CD4-positive, alpha-beta T cell (primary cell): ENCODE measurements at regions not wholly inside any gene's neighbourhood (a gene's known extent, or its start where the extent isn't known, plus 50 kb on each side); places are given as distances from the start of the nearest gene placed in this dataset.

ENCODE experiments used
- ATAC-seq: fragments of 200-7000 bp; cut with Tn5 transposase; one replicate; pipeline ENCODE4 v1.10.0; 2022; ENCODE audit warnings: mild to moderate bottlenecking; ENCODE audit not compliant: poor library complexity
- CTCF ChIA-PET: fragments of 350-600 bp; sonication (Branson Sonifier 250); formaldehyde crosslinking; loops from one replicate; lab custom pipeline; 2021; ENCODE audit warnings: antibody characterized with exemption, inconsistent platforms; lab: Charles Lee
- POLR2A ChIA-PET: fragments of 350-600 bp; sonication (Branson Sonifier 250); formaldehyde crosslinking; loops from one replicate; lab custom pipeline; 2021; ENCODE audit warnings: antibody characterized with exemption, inconsistent platforms; lab: Charles Lee
- DNase-seq, 14 experiments: peaks; one replicate each; pipeline ENCODE4 v3.0.0-alpha.2; 2013 to 2020; ENCODE audit warnings: mixed read lengths in 2 of 14
- H3K27ac ChIP-seq, 2 donors: one replicate each; pipeline versions ENCODE4 v1.5.1 to v1.7.0; 2013; ENCODE audit warnings: low read length in 2 of 2, low read depth in 1 of 2, mild to moderate bottlenecking in 1 of 2
- H3K27me3 ChIP-seq, 2 experiments: 1 replicate in 1 of 2; 2 replicates in 1 of 2; pipeline versions ENCODE4 v1.6.1 to v1.7.0; 2013; ENCODE audit warnings: low read length in 2 of 2, control low read depth in 1 of 2, mild to moderate bottlenecking in 1 of 2, moderate library complexity in 1 of 2; ENCODE audit not compliant: insufficient read depth in 2 of 2, control insufficient read depth in 1 of 2
- H3K36me3 ChIP-seq: one replicate; pipeline ENCODE4 v1.6.1; 2013; ENCODE audit warnings: low read length, control low read depth; ENCODE audit not compliant: insufficient read depth
- H3K4me1 ChIP-seq: one replicate; pipeline ENCODE4 v1.6.1; 2013; ENCODE audit warnings: low read length, control low read depth; ENCODE audit not compliant: insufficient read depth
- H3K4me3 ChIP-seq: one replicate; pipeline ENCODE4 v1.5.1; 2013; ENCODE audit warnings: mild to moderate bottlenecking, low read length, moderate library complexity
- H3K9me3 ChIP-seq, 2 experiments: 1 replicate in 1 of 2; 2 replicates in 1 of 2; pipeline versions ENCODE4 v1.6.1 to v1.7.0; 2013; ENCODE audit warnings: low read length in 2 of 2, mild to moderate bottlenecking in 2 of 2, control low read depth in 1 of 2, moderate library complexity in 1 of 2; ENCODE audit not compliant: control insufficient read depth in 1 of 2, insufficient read depth in 1 of 2
- H3K27ac Mint-ChIP-seq: one replicate; pipeline ENCODE4 v1.8.0; 2020; ENCODE audit warnings: mixed read lengths
- H3K27me3 Mint-ChIP-seq: one replicate; pipeline ENCODE4 v1.8.0; 2021; ENCODE audit warnings: mixed read lengths
- H3K36me3 Mint-ChIP-seq: one replicate; pipeline ENCODE4 v1.8.0; 2021; ENCODE audit warnings: low read depth, mixed read lengths
- H3K4me1 Mint-ChIP-seq: one replicate; pipeline ENCODE4 v1.8.0; 2021; ENCODE audit warnings: low read depth, mixed read lengths
- H3K4me3 Mint-ChIP-seq: one replicate; pipeline ENCODE4 v1.8.0; 2020; ENCODE audit warnings: mild to moderate bottlenecking, mixed read lengths
- H3K9me3 Mint-ChIP-seq: one replicate; pipeline ENCODE4 v1.8.0; 2020; ENCODE audit warnings: mixed read lengths
- intact Hi-C, 2 experiments: fragments of 100-400 bp; cut with DNase I in 1 of 2; cut with micrococcal nuclease in 1 of 2; formaldehyde crosslinking; loops; one replicate each; pipeline versions ENCODE4 v1.15.1 to v1.9.0; 2023 to 2025; cut with DNase I, micrococcal nuclease
- TF ChIP-seq, protein P1 (sequence below): fragments of 200-600 bp; IDR thresholded peaks from one replicate; pipeline ENCODE4 v1.8.0; 2022; ENCODE audit warnings: antibody characterized with exemption, mild to moderate bottlenecking

DNA sequence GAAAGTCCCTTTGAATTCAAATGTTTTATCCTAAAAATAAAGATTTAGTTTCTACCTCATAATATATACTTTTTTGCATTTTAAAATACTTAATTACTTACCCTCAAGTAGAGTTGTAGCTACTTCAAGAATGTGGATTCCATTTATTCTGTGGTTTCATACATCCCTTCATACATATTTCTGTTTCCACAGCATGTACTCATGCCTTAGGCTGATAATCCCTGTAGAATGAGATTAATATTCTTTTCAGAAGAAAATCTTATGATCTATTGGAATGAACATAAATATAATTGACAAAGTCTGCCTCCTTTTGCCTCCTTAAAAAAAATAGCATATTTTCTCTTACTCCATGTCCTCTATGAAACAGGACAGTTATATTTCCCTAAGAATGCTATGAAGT, 465.7 kb downstream of the DTWD2 start:
- H3K27ac ChIP-seq = no peak overlapping the region
- H3K4me3 Mint-ChIP-seq = no peak overlapping the region
- no peaks in the 10 kb centered on the region for H3K27me3 Mint-ChIP-seq
- intact Hi-C loops = no loop called here
- ChIA-PET POLR2A (no interaction called here), CTCF (no interaction called here)
- H3K4me3 ChIP-seq = no peak overlapping the region
- ATAC-seq (no peak), DNase-seq (no peak)
- no peaks in the 10 kb centered on the region for H3K27me3 ChIP-seq
- peaks cover 2% of the 10 kb centered on the region for H3K9me3 Mint-ChIP-seq
- no peak overlapping the region for H3K27ac Mint-ChIP-seq
- H3K36me3 ChIP-seq = no peaks in the 10 kb centered on the region
- H3K4me1 Mint-ChIP-seq = no peaks in the 10 kb centered on the region
- TF ChIP-seq, protein P1, sequence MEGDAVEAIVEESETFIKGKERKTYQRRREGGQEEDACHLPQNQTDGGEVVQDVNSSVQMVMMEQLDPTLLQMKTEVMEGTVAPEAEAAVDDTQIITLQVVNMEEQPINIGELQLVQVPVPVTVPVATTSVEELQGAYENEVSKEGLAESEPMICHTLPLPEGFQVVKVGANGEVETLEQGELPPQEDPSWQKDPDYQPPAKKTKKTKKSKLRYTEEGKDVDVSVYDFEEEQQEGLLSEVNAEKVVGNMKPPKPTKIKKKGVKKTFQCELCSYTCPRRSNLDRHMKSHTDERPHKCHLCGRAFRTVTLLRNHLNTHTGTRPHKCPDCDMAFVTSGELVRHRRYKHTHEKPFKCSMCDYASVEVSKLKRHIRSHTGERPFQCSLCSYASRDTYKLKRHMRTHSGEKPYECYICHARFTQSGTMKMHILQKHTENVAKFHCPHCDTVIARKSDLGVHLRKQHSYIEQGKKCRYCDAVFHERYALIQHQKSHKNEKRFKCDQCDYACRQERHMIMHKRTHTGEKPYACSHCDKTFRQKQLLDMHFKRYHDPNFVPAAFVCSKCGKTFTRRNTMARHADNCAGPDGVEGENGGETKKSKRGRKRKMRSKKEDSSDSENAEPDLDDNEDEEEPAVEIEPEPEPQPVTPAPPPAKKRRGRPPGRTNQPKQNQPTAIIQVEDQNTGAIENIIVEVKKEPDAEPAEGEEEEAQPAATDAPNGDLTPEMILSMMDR = no peak
- no peaks in the 10 kb centered on the region for H3K4me1 ChIP-seq
- H3K9me3 ChIP-seq = no peaks in the 10 kb centered on the region
- no peaks in the 10 kb centered on the region for H3K36me3 Mint-ChIP-seq

DNA sequence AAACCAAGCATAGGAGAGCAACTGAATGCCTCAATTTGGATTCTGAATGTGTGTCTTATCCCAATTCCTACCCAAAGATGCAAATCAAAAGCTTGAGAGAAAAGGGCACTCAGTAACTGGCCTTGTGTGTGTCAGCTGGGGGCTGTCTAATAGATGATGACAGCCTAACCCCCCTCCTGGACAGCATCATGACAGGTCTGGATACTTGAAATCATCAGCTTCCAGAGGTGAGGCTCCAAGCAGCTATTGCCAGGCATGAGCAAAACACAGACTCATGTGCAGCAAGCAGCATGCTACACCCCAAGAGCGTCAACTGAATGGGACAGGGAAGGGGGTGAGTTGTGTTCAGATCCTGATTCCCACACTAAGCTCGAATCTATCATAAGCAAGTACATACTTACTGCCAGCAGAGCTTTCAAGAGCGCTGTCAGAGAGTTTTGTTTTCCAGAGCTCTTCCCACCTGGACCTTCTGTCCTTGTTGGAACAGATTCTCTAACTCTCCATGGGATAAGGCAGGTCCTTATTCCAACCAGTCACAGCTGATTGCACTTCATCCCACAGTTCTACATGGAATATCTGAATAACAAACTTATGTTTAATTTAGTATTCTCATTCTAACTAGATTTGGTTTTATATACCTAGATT, 467.5 kb downstream of the DTWD2 start:
- Mint-ChIP-seq H3K27ac (no peak overlapping the region), H3K36me3 (no peaks in the 10 kb centered on the region), H3K4me1 (no peaks in the 10 kb centered on the region), H3K9me3 (peaks cover 4% of the 10 kb centered on the region), H3K4me3 (no peak overlapping the region), H3K27me3 (no peaks in the 10 kb centered on the region)
- Histone ChIP-seq H3K36me3 (no peaks in the 10 kb centered on the region), H3K4me3 (no peak overlapping the region), H3K9me3 (no peaks in the 10 kb centered on the region), H3K27me3 (no peaks in the 10 kb centered on the region), H3K4me1 (no peaks in the 10 kb centered on the region), H3K27ac (no peak overlapping the region)
- ATAC-seq = no peak
- TF ChIP-seq, protein P1 = no peak
- CTCF ChIA-PET = no interaction called here
- intact Hi-C loops = no loop called here
- POLR2A ChIA-PET = no interaction called here
- no peak for DNase-seq

DNA sequence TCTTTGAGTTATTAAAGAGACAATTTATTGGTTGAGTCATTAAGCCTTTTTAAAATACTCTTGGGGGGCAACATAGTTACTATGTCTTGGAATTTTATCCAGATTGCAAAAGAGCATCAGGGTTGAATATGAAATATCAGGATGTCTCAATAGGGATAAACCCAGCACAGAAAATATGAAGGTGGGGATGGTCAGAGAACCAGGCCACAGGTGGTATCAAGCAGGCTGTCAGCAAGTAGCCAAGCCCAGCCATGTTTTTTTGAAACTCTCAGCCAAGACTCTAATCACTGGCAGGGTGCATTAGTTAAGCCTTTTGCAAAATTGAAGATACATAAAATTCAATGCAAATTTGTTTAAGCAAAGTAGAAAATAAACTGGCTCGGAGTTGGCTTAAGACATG, 468.9 kb downstream of the DTWD2 start:
- ChIA-PET POLR2A (no interaction called here), CTCF (no interaction called here)
- Histone ChIP-seq H3K4me1 (no peaks in the 10 kb centered on the region), H3K4me3 (no peak overlapping the region), H3K36me3 (no peaks in the 10 kb centered on the region), H3K27me3 (no peaks in the 10 kb centered on the region), H3K27ac (no peak overlapping the region), H3K9me3 (no peaks in the 10 kb centered on the region)
- H3K27me3 Mint-ChIP-seq = no peaks in the 10 kb centered on the region
- no peak overlapping the region for H3K4me3 Mint-ChIP-seq
- no peaks in the 10 kb centered on the region for H3K36me3 Mint-ChIP-seq
- intact Hi-C loops = no loop called here
- no peak overlapping the region for H3K27ac Mint-ChIP-seq
- H3K4me1 Mint-ChIP-seq = no peaks in the 10 kb centered on the region
- ATAC-seq (no peak), DNase-seq (no peak)
- peaks cover 4% of the 10 kb centered on the region for H3K9me3 Mint-ChIP-seq
- TF ChIP-seq, protein P1 = no peak
